ENCODE measurements at regions not wholly inside any gene's neighbourhood (a gene's known extent, or its start where the extent isn't known, plus 50 kb on each side); places are given as distances from the start of the nearest gene placed in this dataset.
"Not testable (repeated sequence)": the region's sequence is repeated elsewhere in the genome, so short reads cannot be mapped to it uniquely, and the experiment has no call there.

DNA sequence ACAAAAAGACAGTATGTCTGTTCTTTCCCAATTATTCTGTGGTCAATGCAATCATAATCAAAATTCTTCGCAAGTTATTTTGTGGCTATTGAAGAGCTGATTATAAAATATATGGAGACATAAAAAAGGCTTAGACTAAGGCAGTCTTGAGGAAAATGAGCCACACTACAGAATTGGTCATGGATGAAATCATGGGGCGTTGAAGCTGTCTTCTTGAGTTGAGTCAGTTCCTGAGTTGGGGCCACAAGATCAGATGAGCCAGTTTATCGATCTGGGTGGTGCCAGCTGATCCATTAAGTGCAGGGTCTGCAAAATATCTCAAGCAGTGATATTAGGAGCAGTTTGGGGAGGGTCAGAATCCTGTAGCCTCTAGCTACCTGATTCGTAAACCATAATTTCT lies 96.9 kb upstream of the NUTM2F start:
- FAIRE-seq; H3K4me1 ChIP-seq; H3K27ac ChIP-seq; H3K36me3 ChIP-seq; H3K4me3 ChIP-seq; H3K27me3 ChIP-seq; intact Hi-C loops (cut with DNase I); ATAC-seq; H3K9me3 ChIP-seq; DNase-seq: not testable (repeated sequence)
- WGBS, 2 donors, result 96 to 99% methylated on average over 3 to 4 of the region's 4 CpGs

GRCh38 chr9:94437128-94437527 lies 108.7 kb upstream of the NUTM2F start:
- ATAC-seq; H3K36me3 ChIP-seq; DNase-seq; H3K27ac ChIP-seq; H3K27me3 ChIP-seq; H3K4me1 ChIP-seq; H3K4me3 ChIP-seq; FAIRE-seq; intact Hi-C loops (cut with DNase I); H3K9me3 ChIP-seq: not testable (repeated sequence)
- WGBS, 2 donors, result no CpG with 5 or more reads among the region's 2 CpGs

GRCh38 chr9:94438336-94438735 lies 109.9 kb upstream of the NUTM2F start:
- intact Hi-C loops (cut with DNase I); ATAC-seq; H3K27ac ChIP-seq; FAIRE-seq; DNase-seq; H3K9me3 ChIP-seq; H3K4me3 ChIP-seq; H3K4me1 ChIP-seq; H3K36me3 ChIP-seq; H3K27me3 ChIP-seq: not testable (repeated sequence)
- WGBS, 2 donors, result 100% methylated on average over 1 of the region's 1 CpG; no CpG with 5 or more reads in 1 of the 2 donors

- H3K27ac ChIP-seq; H3K4me1 ChIP-seq; intact Hi-C loops (cut with DNase I); DNase-seq; H3K36me3 ChIP-seq; H3K4me3 ChIP-seq; H3K9me3 ChIP-seq; FAIRE-seq; ATAC-seq; H3K27me3 ChIP-seq: not testable (repeated sequence)
- WGBS, 2 donors, result 44 to 48% methylated on average over 1 of the region's 1 CpG
Observed at GRCh38 chr9:94441146-94441545, 112.7 kb upstream of the NUTM2F start.

DNA sequence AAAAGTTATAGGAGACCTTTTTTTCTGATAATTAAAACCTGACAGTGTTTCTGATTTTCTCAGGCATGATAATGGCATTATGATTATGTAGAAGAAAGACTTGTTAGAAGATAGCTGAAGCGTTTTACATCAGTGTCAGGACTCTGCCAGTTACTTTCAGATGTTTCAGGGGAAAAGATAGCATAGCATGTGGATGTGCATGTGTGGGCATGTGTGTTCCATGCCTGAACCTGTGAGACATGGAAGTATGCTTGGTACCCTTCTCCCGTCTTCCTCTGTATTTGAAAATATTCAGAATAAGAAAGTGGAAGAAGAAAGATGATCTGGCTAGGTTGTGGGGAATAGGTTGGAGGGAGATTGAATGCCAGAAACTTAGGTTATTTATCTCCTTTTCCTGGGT lies 113.1 kb upstream of the PCAT7 start:
- no peaks in the 10 kb centered on the region for H3K36me3 ChIP-seq
- ATAC-seq, result no peak
- H3K4me1 ChIP-seq, result no peaks in the 10 kb centered on the region
- no peak for DNase-seq
- WGBS, 2 donors, result 89 to 98% methylated on average over 2 of the region's 2 CpGs
- FAIRE-seq, result no peak
- no peak for TF ChIP-seq CTCF (IDR thresholded peaks at IDR 0.05)
- H3K4me3 ChIP-seq, result no peak overlapping the region
- H3K27ac ChIP-seq, result no peak overlapping the region
- no peaks in the 10 kb centered on the region for H3K27me3 ChIP-seq
- no peaks in the 10 kb centered on the region for H3K9me3 ChIP-seq
- intact Hi-C loops (cut with DNase I), result no loop called here

- FAIRE-seq (no peak), ATAC-seq (no peak), DNase-seq (no peak)
- H3K4me3 ChIP-seq, result no peak overlapping the region
- H3K27me3 ChIP-seq, result no peaks in the 10 kb centered on the region
- no peak overlapping the region for H3K27ac ChIP-seq
- no peaks in the 10 kb centered on the region for H3K4me1 ChIP-seq
- intact Hi-C loops (cut with DNase I), result no loop called here
- WGBS, 2 donors, result 74 to 80% methylated on average over 6 of the region's 6 CpGs
- no peaks in the 10 kb centered on the region for H3K9me3 ChIP-seq
- no peak for TF ChIP-seq CTCF (IDR thresholded peaks at IDR 0.05)
- H3K36me3 ChIP-seq, result no peaks in the 10 kb centered on the region
Observed at GRCh38 chr9:94443032-94443722, 111.7 kb upstream of the PCAT7 start.

- intact Hi-C loops (cut with DNase I), result no loop called here
- TF ChIP-seq CTCF (IDR thresholded peaks at IDR 0.05), result no peak
- 66 to 82% methylated on average over 2 of the region's 2 CpGs for WGBS, 2 donors
- no peaks in the 10 kb centered on the region for H3K27me3 ChIP-seq
- FAIRE-seq (no peak), ATAC-seq (peak in 1 of 4 donors; percentile 71), DNase-seq (no peak)
- H3K4me1 ChIP-seq, result no peaks in the 10 kb centered on the region
- H3K4me3 ChIP-seq, result no peak overlapping the region
- peaks cover 0 to 5% (median 0%) of the 10 kb centered on the region in 3 donors for H3K36me3 ChIP-seq
- H3K9me3 ChIP-seq, result no peaks in the 10 kb centered on the region
- H3K27ac ChIP-seq, result no peak overlapping the region
Observed at GRCh38 chr9:94445863-94446262, 109.0 kb upstream of the PCAT7 start.

Measured in pancreas (tissue), 10 donors.